HepG2 (cell line): ENCODE measurements at regions not wholly inside any gene's neighbourhood (a gene's known extent, or its start where the extent isn't known, plus 50 kb on each side); places are given as distances from the start of the nearest gene placed in this dataset.

ENCODE experiments used
- ATAC-seq: fragments of 200-7000 bp; cut with Tn5 transposase; 3 replicates; pipeline ENCODE4 v1.9.1; 2020; ENCODE audit warnings: mild to moderate bottlenecking, moderate library complexity
- BruUV-seq: library from RNA; stranded (reverse); fragments of 400-500 nt; replicated peaks from 2 replicates; lab custom pipeline; 2021; lab: Mats Ljungman, UMichigan
- CTCF ChIA-PET: fragments of 300-600 bp; formaldehyde crosslinking; extraction: SDS; loops from one replicate; lab custom pipeline; 2021; ENCODE audit warnings: low total read pairs, inconsistent platforms, low intra/inter-chr PET ratio; lab: Yijun Ruan, JAX
- POLR2A ChIA-PET: fragments of 350-600 bp; sonication (Branson Sonifier 250); formaldehyde crosslinking; loops from one replicate; lab custom pipeline; 2020; ENCODE audit warnings: antibody characterized with exemption, inconsistent platforms; lab: Yijun Ruan, JAX
- DNase-seq: peaks from one replicate; pipeline ENCODE4 v3.0.0-alpha.2; 2015; ENCODE audit warnings: low spot score
- FAIRE-seq: peaks from 3 replicates; lab custom pipeline; 2011; peaks lifted over from hg19 to GRCh38; lab: Jason Lieb, UNC
- H2AFZ ChIP-seq: one replicate; pipeline ENCODE4 v1.6.1; 2011; ENCODE audit warnings: low read length, inconsistent platforms
- H3K27ac ChIP-seq: fragments of 300-600 bp; 3 replicates; pipeline ENCODE4 v1.8.0; 2011; ENCODE audit warnings: mixed run types, mild to moderate bottlenecking, mixed read lengths, low read length, inconsistent platforms; ENCODE audit not compliant: insufficient read depth; ENCODE audit errors: extremely low read length
- H3K27me3 ChIP-seq, 2 experiments: fragments of 200-600 bp in 1 of 2; 2 replicates in 1 of 2; 3 replicates in 1 of 2; pipeline versions ENCODE4 v1.6.0 to v1.8.0; 2011; ENCODE audit warnings: low read length in 2 of 2, mild to moderate bottlenecking in 2 of 2, moderate library complexity in 2 of 2, inconsistent platforms in 1 of 2; ENCODE audit not compliant: insufficient read depth in 2 of 2, control insufficient read depth in 1 of 2
- H3K36me3 ChIP-seq, 2 experiments: fragments of 200-600 bp in 1 of 2; replicated peaks in 1 of 2; 2 replicates in 1 of 2; 3 replicates in 1 of 2; pipeline versions ENCODE4 v1.5.1 to v1.8.0; 2011; ENCODE audit warnings: low read length in 2 of 2, inconsistent platforms in 1 of 2; ENCODE audit not compliant: insufficient read depth in 2 of 2, control insufficient read depth in 1 of 2
- H3K4me1 ChIP-seq: 2 replicates; pipeline ENCODE4 v1.5.1; 2012; ENCODE audit warnings: low read length, inconsistent platforms; ENCODE audit not compliant: insufficient read depth
- H3K4me2 ChIP-seq: 2 replicates; pipeline ENCODE4 v1.6.0; 2011; ENCODE audit warnings: low read depth, low read length, inconsistent platforms
- H3K4me3 ChIP-seq, 3 experiments: fragments of 200-600 bp in 1 of 3; sonication (generic), shearing (Covaris generic) in 1 of 3; replicated peaks in 1 of 3; 2 replicates each; pipeline ENCODE4 v1.5.1; 2011 to 2016; ENCODE audit warnings: low read length in 3 of 3, inconsistent platforms in 2 of 3, low read depth in 2 of 3, mild to moderate bottlenecking in 2 of 3, control low read depth in 1 of 3, mixed read lengths in 1 of 3; ENCODE audit not compliant: insufficient read depth in 1 of 3
- H3K79me2 ChIP-seq: one replicate; pipeline ENCODE4 v1.6.1; 2011; ENCODE audit warnings: low read length, inconsistent platforms; ENCODE audit not compliant: insufficient read depth
- H3K9ac ChIP-seq: 2 replicates; pipeline ENCODE4 v1.6.0; 2011; ENCODE audit warnings: mild to moderate bottlenecking, low read depth, low read length, inconsistent platforms; ENCODE audit not compliant: insufficient read depth
- H3K9me3 ChIP-seq: 2 replicates; pipeline ENCODE4 v1.5.1; 2012; ENCODE audit warnings: mild to moderate bottlenecking, low read length
- H4K20me1 ChIP-seq: 2 replicates; pipeline ENCODE4 v1.6.0; 2011; ENCODE audit warnings: inconsistent platforms, mild to moderate bottlenecking, low read length, moderate library complexity; ENCODE audit not compliant: insufficient read depth
- ETS1 ChIP-seq: sonication (generic); formaldehyde crosslinking; IDR thresholded peaks from 2 replicates; pipeline ENCODE4 v1.4.0; 2020; ENCODE audit warnings: missing genetic modification reagents
- GPN1 ChIP-seq: sonication (generic); formaldehyde crosslinking; IDR thresholded peaks from 2 replicates; pipeline ENCODE4 v1.5.1; 2020; ENCODE audit warnings: missing genetic modification reagents, borderline replicate concordance
- KDM2A ChIP-seq: sonication (generic); formaldehyde crosslinking; IDR thresholded peaks from 2 replicates; pipeline ENCODE4 v1.4.0; 2020; ENCODE audit warnings: low read depth, missing genetic modification reagents, borderline replicate concordance
- MZF1 ChIP-seq: sonication (generic); formaldehyde crosslinking; IDR thresholded peaks from 2 replicates; pipeline ENCODE4 v1.8.1; 2023; ENCODE audit warnings: mild to moderate bottlenecking, missing genetic modification reagents, borderline replicate concordance
- SNRNP70 ChIP-seq: fragments of 200-400 bp; formaldehyde crosslinking; IDR thresholded peaks from 2 replicates; pipeline ENCODE4 v1.6.1; 2017; ENCODE audit warnings: mild to moderate bottlenecking, low read depth, low read length, moderate library complexity
- THYN1 ChIP-seq: sonication (generic); formaldehyde crosslinking; IDR thresholded peaks from 2 replicates; pipeline ENCODE4 v1.8.1; 2023; ENCODE audit warnings: low read depth, mild to moderate bottlenecking, moderate library complexity, missing genetic modification reagents, borderline replicate concordance
- U2AF2 ChIP-seq: fragments of 200-400 bp; formaldehyde crosslinking; IDR thresholded peaks from 2 replicates; pipeline ENCODE4 v1.6.1; 2017; ENCODE audit warnings: low read depth, mild to moderate bottlenecking, low read length
- ZNF274 ChIP-seq: sonication (generic); formaldehyde crosslinking; IDR thresholded peaks from 2 replicates; pipeline ENCODE4 v1.5.1; 2020; ENCODE audit warnings: mild to moderate bottlenecking, missing genetic modification reagents
- ZNF343 ChIP-seq: sonication (generic); formaldehyde crosslinking; IDR thresholded peaks from 2 replicates; pipeline ENCODE4 v1.4.0; 2020; ENCODE audit warnings: mild to moderate bottlenecking, missing genetic modification reagents
- WGBS: methylation state at CpG from one replicate; pipeline ENCODE4 v1.1.6; 2017; ENCODE audit warnings: low lambda C conversion rate; 5-methylcytosine and 5-hydroxymethylcytosine counted together
- in situ Hi-C: cut with HindIII; loops from 2 replicates; pipeline ENCODE4 v1.10.0; 2017; ENCODE audit warnings: low pct_unique_long_range_greater_than_20kb; ENCODE audit not compliant: extremely low pct_ligation_motif_present
- intact Hi-C: fragments of 100-400 bp; cut with micrococcal nuclease; formaldehyde crosslinking; loops from one replicate; pipeline ENCODE4 v1.10.0; 2022; ENCODE audit not compliant: unreplicated experiment
- TF ChIP-seq, protein P1 (sequence below): sonication (generic); formaldehyde crosslinking; IDR thresholded peaks from 2 replicates; pipeline ENCODE4 v1.8.1; 2023; ENCODE audit warnings: mild to moderate bottlenecking, missing genetic modification reagents, borderline replicate concordance

GRCh38 chr21:24217151-24217550 is 1390.1 kb downstream of the MRPL39 start (continued):
- TF ChIP-seq U2AF2 (no peak), ZNF343 (CRISPR knock-in tag) (no peak), ETS1 (no peak)
- TF ChIP-seq, protein P1, sequence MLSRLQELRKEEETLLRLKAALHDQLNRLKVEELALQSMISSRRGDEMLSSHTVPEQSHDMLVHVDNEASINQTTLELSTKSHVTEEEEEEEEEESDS (CRISPR knock-in tag) = no peak

GRCh38 chr21:24210130-24210529 is 1397.2 kb downstream of the MRPL39 start:
- Histone ChIP-seq H3K79me2 (no peaks in the 10 kb centered on the region), H3K36me3 (no peaks in the 10 kb centered on the region), H3K27me3 (no peaks in the 10 kb centered on the region), H4K20me1 (no peaks in the 10 kb centered on the region), H3K9ac (no peak overlapping the region), H3K4me2 (no peak overlapping the region), H3K9me3 (peaks cover 88% of the 10 kb centered on the region), H3K4me3 (no peak overlapping the region), H2AFZ (no peak overlapping the region), H3K4me1 (no peaks in the 10 kb centered on the region), H3K27ac (no peak overlapping the region)
- DNase-seq (no peak), ATAC-seq (no peak), FAIRE-seq (no peak)
- WGBS = 9% methylated on average over 5 of the region's 5 CpGs
- intact Hi-C loops = no loop called here
- no peak for TF ChIP-seq THYN1 (CRISPR knock-in tag)
- no peak for TF ChIP-seq MZF1
- TF ChIP-seq SNRNP70 = no peak
- no peak for TF ChIP-seq KDM2A (CRISPR knock-in tag)
- TF ChIP-seq GPN1 (CRISPR knock-in tag) = no peak
- no peak for TF ChIP-seq ZNF274
- BruUV-seq = no TSS peak
- in situ Hi-C loops = no loop called here
- POLR2A ChIA-PET = no interaction called here
- CTCF ChIA-PET = no interaction called here
